Colonic mucosa (tissue), 4 donors: ENCODE measurements at regions not wholly inside any gene's neighbourhood (a gene's known extent, or its start where the extent isn't known, plus 50 kb on each side); places are given as distances from the start of the nearest gene placed in this dataset.

Experiments
- DNase-seq: peaks from one replicate; pipeline ENCODE4 v3.0.0-alpha.2; 2020
- H3K27ac ChIP-seq: fragments of 200-600 bp; one replicate; pipeline ENCODE4 v1.8.0; 2021
- H3K27me3 ChIP-seq: fragments of 200-600 bp; one replicate; pipeline ENCODE4 v1.8.0; 2021
- H3K36me3 ChIP-seq: fragments of 200-600 bp; one replicate; pipeline ENCODE4 v1.8.0; 2021
- H3K4me1 ChIP-seq: fragments of 200-600 bp; one replicate; pipeline ENCODE4 v1.8.0; 2021; ENCODE audit warnings: mild to moderate bottlenecking
- H3K4me3 ChIP-seq: fragments of 200-600 bp; one replicate; pipeline ENCODE4 v1.8.0; 2021
- H3K9ac ChIP-seq, 2 donors: one replicate each; pipeline ENCODE4 v1.7.0; 2013; ENCODE audit warnings: control low read depth in 2 of 2, low read depth in 2 of 2, low read length in 2 of 2
- H3K9me3 ChIP-seq: fragments of 200-600 bp; one replicate; pipeline ENCODE4 v1.8.0; 2021
- intact Hi-C: fragments of 100-400 bp; cut with DNase I; formaldehyde crosslinking; loops from one replicate; pipeline ENCODE4 v1.14.1; 2022
- TF ChIP-seq, protein P1 (sequence below): fragments of 200-600 bp; IDR thresholded peaks from one replicate; pipeline ENCODE4 v1.8.0; 2022; ENCODE audit warnings: antibody characterized with exemption, mild to moderate bottlenecking
- donor health status: healthy.
- donor health status: DM: no; HTN: no; CAD: no.
- donor health status: DM: no; HTN: no; CAD: no.

DNA sequence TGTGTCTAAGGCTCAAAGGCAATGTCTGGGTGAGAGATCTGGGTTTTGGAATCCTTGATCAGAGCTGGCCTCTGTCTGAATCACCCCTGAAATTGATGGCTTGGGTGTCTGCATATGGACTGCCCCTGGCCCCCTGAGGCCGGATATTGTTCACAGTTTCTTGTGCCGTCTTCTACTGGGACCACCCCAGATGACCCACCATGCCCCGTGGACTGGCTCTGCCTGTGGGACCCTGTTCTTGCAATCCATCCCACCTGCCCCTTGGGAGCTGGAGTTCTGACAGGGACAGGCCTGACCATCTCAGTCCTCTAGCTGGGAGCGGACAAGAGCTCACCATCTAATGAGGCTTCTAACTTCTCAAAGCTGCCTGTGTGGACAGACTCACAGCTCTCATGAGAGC lies 119.9 kb downstream of the FAM43A start:
- Histone ChIP-seq H3K9ac (no peak overlapping the region), H3K4me1 (no peaks in the 10 kb centered on the region), H3K27ac (no peak overlapping the region), H3K36me3 (no peaks in the 10 kb centered on the region), H3K4me3 (no peak overlapping the region), H3K27me3 (no peaks in the 10 kb centered on the region), H3K9me3 (no peaks in the 10 kb centered on the region)
- TF ChIP-seq, protein P1, sequence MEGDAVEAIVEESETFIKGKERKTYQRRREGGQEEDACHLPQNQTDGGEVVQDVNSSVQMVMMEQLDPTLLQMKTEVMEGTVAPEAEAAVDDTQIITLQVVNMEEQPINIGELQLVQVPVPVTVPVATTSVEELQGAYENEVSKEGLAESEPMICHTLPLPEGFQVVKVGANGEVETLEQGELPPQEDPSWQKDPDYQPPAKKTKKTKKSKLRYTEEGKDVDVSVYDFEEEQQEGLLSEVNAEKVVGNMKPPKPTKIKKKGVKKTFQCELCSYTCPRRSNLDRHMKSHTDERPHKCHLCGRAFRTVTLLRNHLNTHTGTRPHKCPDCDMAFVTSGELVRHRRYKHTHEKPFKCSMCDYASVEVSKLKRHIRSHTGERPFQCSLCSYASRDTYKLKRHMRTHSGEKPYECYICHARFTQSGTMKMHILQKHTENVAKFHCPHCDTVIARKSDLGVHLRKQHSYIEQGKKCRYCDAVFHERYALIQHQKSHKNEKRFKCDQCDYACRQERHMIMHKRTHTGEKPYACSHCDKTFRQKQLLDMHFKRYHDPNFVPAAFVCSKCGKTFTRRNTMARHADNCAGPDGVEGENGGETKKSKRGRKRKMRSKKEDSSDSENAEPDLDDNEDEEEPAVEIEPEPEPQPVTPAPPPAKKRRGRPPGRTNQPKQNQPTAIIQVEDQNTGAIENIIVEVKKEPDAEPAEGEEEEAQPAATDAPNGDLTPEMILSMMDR, result no peak
- intact Hi-C loops, result no loop called here
- DNase-seq, result no peak

DNA sequence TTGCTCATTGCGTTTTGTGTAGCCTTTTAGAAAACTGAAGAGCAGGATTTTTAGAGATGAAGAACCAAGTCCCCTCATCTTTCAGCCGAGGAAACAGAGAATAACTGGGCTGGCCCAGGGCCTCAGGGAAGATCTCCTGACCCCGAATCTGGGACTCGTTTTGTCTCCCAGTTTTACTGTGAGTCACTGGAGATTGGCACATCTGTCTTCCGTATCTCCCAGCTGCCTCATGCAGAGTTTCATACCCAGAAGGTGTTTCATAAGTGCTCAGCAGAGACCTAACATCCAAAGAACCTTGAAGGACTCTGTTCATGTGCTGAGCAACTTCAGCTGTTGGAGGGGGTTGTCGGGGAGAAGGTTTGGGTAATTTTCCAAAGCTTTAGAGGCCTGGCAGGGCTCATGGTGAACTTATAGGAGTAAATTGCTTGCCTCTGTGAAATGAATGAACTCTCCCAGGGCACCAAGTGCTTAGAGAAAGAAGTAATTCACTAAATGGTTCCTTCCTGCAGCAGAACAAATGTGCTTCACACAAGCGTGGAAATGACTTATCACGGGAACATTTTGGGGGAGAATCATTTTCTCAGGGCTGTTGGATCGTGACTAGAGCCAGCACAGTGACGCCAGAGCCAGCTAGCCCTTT lies 121.4 kb downstream of the FAM43A start:
- Histone ChIP-seq H3K9ac (no peak overlapping the region), H3K4me1 (no peaks in the 10 kb centered on the region), H3K27ac (no peak overlapping the region), H3K4me3 (no peak overlapping the region), H3K9me3 (no peaks in the 10 kb centered on the region), H3K36me3 (no peaks in the 10 kb centered on the region), H3K27me3 (no peaks in the 10 kb centered on the region)
- TF ChIP-seq, protein P1, result no peak
- intact Hi-C loops, result no loop called here
- no peak for DNase-seq

DNA sequence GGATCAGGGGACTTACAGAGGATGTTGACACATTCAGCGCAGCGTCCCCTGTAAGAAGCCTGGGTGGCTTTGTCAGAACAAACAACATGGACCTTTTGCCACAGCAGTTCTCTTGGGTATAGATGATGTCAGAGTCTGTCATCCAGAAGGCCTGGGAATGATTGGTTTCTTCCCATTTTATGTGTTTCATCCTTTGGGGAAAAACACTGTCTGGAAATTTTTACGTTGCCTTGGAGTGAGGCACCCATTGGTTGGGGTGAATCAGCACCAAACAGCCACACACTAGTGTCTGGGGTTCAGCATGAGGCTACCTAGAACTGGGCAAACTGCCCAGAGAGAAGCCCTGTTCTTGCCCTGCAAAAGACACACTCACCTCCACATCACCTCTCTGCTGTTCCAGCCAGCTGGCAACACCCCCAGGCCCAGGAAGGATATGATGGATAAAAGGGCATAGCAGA lies 123.0 kb downstream of the FAM43A start:
- no peak for DNase-seq
- TF ChIP-seq, protein P1, result no peak
- Histone ChIP-seq H3K4me1 (no peaks in the 10 kb centered on the region), H3K9me3 (no peaks in the 10 kb centered on the region), H3K27me3 (no peaks in the 10 kb centered on the region), H3K9ac (no peak overlapping the region), H3K27ac (no peak overlapping the region), H3K36me3 (no peaks in the 10 kb centered on the region), H3K4me3 (no peak overlapping the region)
- intact Hi-C loops, result no loop called here

DNA sequence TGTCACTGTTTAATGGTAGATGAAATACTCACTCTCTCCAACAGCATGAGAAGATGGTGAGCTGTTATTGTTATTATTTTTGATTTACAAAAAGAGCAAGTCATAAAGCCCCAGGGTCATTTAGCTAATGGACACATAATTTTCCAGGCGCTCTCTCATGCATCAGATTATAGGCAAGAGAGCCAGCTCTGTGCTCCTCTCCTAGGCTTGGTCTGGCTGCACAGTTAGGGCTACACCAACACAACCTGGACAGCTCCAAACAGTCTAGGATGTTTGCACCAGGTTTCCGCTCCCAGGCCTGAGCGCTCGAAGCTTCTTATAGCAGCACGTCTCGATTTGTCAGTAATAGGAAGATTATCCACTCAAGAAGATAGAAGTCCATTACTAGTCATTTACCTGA lies 123.7 kb downstream of the FAM43A start:
- Histone ChIP-seq H3K27ac (no peak overlapping the region), H3K36me3 (no peaks in the 10 kb centered on the region), H3K27me3 (no peaks in the 10 kb centered on the region), H3K4me3 (no peak overlapping the region), H3K9ac (no peak overlapping the region), H3K4me1 (no peaks in the 10 kb centered on the region), H3K9me3 (no peaks in the 10 kb centered on the region)
- TF ChIP-seq, protein P1, result no peak
- no peak for DNase-seq
- intact Hi-C loops, result no loop called here

DNA sequence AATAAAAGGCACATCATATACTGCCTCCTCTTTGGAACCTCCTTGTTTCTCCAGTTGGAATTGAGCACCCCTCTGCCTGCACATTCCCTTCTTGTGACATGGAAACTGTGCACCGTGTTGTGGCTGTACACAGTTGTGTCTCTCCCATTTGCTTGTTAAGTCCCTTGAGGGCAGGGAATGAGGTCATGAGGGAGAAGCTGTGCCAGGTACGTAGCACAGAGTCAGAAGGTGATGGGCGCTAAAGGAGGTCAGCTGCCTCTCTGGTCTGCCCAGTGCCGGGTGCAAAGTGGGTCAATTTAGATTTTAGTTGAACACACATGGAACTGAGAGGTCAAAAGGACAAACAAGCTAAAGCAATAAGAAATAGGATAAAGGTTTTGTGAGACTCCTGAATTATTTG lies 124.4 kb downstream of the FAM43A start:
- Histone ChIP-seq H3K36me3 (no peaks in the 10 kb centered on the region), H3K27me3 (no peaks in the 10 kb centered on the region), H3K4me1 (no peaks in the 10 kb centered on the region), H3K9me3 (no peaks in the 10 kb centered on the region), H3K4me3 (no peak overlapping the region), H3K27ac (no peak overlapping the region), H3K9ac (no peak overlapping the region)
- DNase-seq, result no peak
- intact Hi-C loops, result no loop called here
- TF ChIP-seq, protein P1, result no peak
